Upper lobe of left lung (tissue), 6 donors: ENCODE measurements at regions not wholly inside any gene's neighbourhood (a gene's known extent, or its start where the extent isn't known, plus 50 kb on each side); places are given as distances from the start of the nearest gene placed in this dataset.

Experiments
- ATAC-seq, 2 donors: fragments of 200-7000 bp; cut with Tn5 transposase; one replicate each; pipeline ENCODE4 v1.9.1; 2022; ENCODE audit warnings: mild to moderate bottlenecking in 2 of 2, moderate library complexity in 2 of 2; ENCODE audit not compliant: low FRiP score in 2 of 2
- DNase-seq, 2 donors: peaks; one replicate each; pipeline ENCODE4 v3.0.0-alpha.2; 2019 to 2020
- H3K27ac ChIP-seq, 4 donors: fragments of 200-600 bp; sonication (generic); one replicate each; pipeline ENCODE4 v1.5.1; 2016 to 2019
- H3K27me3 ChIP-seq, 4 donors: fragments of 200-600 bp; sonication (generic); one replicate each; pipeline ENCODE4 v1.5.1; 2017 to 2019
- H3K36me3 ChIP-seq, 4 donors: fragments of 200-600 bp; sonication (generic); one replicate each; pipeline ENCODE4 v1.5.1; 2016 to 2019
- H3K4me1 ChIP-seq, 4 donors: fragments of 200-600 bp; sonication (generic); one replicate each; pipeline ENCODE4 v1.5.1; 2018 to 2019
- H3K4me3 ChIP-seq, 4 donors: fragments of 200-600 bp; sonication (generic); one replicate each; pipeline ENCODE4 v1.5.1; 2017 to 2019; ENCODE audit warnings: mild to moderate bottlenecking in 2 of 4, moderate library complexity in 1 of 4
- H3K9me3 ChIP-seq, 4 donors: fragments of 200-600 bp; sonication (generic); one replicate each; pipeline ENCODE4 v1.5.1; 2018 to 2019
- EP300 ChIP-seq, 4 donors: sonication (generic); formaldehyde crosslinking; IDR thresholded peaks; one replicate each; pipeline ENCODE4 v1.5.1; 2017; ENCODE audit warnings: antibody characterized with exemption in 4 of 4, control low read depth in 2 of 4
- POLR2A ChIP-seq, 4 donors: fragments of 450-650 bp; IDR thresholded peaks; one replicate each; pipeline ENCODE4 v1.5.1; 2016 to 2017; ENCODE audit warnings: antibody characterized with exemption in 4 of 4, mild to moderate bottlenecking in 2 of 4
- POLR2AphosphoS5 ChIP-seq, 2 donors: sonication (generic); formaldehyde crosslinking; IDR thresholded peaks; one replicate each; pipeline ENCODE4 v1.5.1; 2017; ENCODE audit warnings: antibody characterized with exemption in 2 of 2
- WGBS, 2 donors: methylation state at CpG; one replicate each; pipeline ENCODE4 v1.1.5; 2017 to 2018; 5-methylcytosine and 5-hydroxymethylcytosine counted together
- TF ChIP-seq, protein P1 (sequence below), 6 experiments: fragments of 450-650 bp in 4 of 6; fragments of 200-600 bp in 2 of 6; sonication (generic) in 2 of 6; IDR thresholded peaks; one replicate each; pipeline ENCODE4 v1.5.1; 2016 to 2019; ENCODE audit warnings: antibody characterized with exemption in 6 of 6
- donor health status: DM: no; HTN: no; CAD: no; lungs with moderate emphysema.
- donor health status: DM: no; HTN: yes; CAD: no; lungs with severe emphysema.

DNA sequence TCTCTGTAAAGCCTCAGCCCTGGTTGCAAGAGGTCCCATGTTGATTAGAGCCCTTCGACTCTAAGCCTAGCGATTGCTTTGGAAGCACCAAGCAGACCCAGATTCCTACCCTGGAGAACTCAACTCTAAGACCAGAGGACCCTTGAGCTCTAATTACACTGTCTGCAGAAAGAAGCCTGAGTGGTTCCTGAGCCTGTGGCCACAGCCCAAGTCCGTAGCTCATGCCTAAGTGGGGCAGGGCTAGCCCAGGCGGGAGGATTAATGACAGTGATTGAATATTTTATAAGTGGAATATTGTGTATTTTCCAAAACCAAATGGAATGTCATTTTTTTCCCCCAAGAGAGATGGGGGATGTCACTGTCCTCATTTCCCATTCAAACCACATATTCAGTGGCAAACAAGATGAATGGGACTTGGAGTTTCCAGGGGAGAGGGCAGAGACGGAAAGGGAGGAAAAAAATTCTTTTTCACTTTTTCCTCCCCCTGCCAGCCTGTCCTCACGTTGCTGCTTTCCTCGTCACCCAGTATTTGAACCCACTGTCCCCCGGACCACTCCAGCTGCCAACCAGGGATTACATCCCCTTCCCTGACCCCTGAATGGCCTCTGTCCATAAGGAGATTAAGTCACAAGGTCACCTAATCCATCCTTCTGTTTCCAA, 79.6 kb upstream of the CTTNBP2NL start:
- peaks cover 0 to 25% (median 9%) of the 10 kb centered on the region in 4 donors for H3K4me1 ChIP-seq
- peak overlapping the region in 1 of 4 donors; percentile 24 for H3K27ac ChIP-seq
- no peak overlapping the region for H3K4me3 ChIP-seq
- 53 to 60% methylated on average over 8 of the region's 8 CpGs for WGBS, 2 donors
- DNase-seq (peak in 1 of 2 donors; percentile 30), ATAC-seq (peak in 1 of 2 donors; percentile 28)
- H3K36me3 ChIP-seq, result no peaks in the 10 kb centered on the region
- no peaks in the 10 kb centered on the region for H3K9me3 ChIP-seq
- TF ChIP-seq, protein P1, sequence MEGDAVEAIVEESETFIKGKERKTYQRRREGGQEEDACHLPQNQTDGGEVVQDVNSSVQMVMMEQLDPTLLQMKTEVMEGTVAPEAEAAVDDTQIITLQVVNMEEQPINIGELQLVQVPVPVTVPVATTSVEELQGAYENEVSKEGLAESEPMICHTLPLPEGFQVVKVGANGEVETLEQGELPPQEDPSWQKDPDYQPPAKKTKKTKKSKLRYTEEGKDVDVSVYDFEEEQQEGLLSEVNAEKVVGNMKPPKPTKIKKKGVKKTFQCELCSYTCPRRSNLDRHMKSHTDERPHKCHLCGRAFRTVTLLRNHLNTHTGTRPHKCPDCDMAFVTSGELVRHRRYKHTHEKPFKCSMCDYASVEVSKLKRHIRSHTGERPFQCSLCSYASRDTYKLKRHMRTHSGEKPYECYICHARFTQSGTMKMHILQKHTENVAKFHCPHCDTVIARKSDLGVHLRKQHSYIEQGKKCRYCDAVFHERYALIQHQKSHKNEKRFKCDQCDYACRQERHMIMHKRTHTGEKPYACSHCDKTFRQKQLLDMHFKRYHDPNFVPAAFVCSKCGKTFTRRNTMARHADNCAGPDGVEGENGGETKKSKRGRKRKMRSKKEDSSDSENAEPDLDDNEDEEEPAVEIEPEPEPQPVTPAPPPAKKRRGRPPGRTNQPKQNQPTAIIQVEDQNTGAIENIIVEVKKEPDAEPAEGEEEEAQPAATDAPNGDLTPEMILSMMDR (IDR thresholded peaks at IDR 0.05), result no peak
- TF ChIP-seq EP300 (IDR thresholded peaks at IDR 0.05), result no peak
- TF ChIP-seq POLR2A (IDR thresholded peaks at IDR 0.05), result no peak
- no peak for TF ChIP-seq POLR2AphosphoS5 (IDR thresholded peaks at IDR 0.05)
- no peaks in the 10 kb centered on the region for H3K27me3 ChIP-seq

DNA sequence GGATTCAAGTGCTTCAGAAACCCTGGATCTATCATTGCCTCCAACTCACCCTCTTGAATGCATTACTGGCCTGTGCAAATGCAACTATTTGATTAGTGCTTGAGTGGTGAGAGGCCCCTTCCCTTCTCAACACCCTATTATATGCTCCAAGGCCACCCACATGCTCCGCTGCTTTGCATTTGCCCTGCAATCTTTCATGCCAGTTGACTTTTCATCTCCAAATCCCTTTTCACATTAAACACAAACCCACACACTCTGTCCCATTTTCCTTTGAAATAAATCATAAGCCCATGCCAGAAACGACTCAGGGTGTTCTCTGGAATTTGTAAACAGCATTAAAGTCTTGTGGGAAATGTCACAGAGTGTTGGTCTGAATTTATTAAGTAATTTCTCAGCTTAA, 78.9 kb upstream of the CTTNBP2NL start:
- no peaks in the 10 kb centered on the region for H3K27me3 ChIP-seq
- TF ChIP-seq POLR2AphosphoS5 (IDR thresholded peaks at IDR 0.05) (no peak), EP300 (IDR thresholded peaks at IDR 0.05) (no peak), POLR2A (IDR thresholded peaks at IDR 0.05) (no peak)
- H3K27ac ChIP-seq, result peak overlapping the region in 2 of 4 donors; percentile 39 to 62
- ATAC-seq (peak; percentile 6 to 46), DNase-seq (no peak)
- 31 to 46% methylated on average over 2 of the region's 2 CpGs for WGBS, 2 donors
- peaks cover 0 to 25% (median 9%) of the 10 kb centered on the region in 4 donors for H3K4me1 ChIP-seq
- H3K4me3 ChIP-seq, result no peak overlapping the region
- no peaks in the 10 kb centered on the region for H3K36me3 ChIP-seq
- no peaks in the 10 kb centered on the region for H3K9me3 ChIP-seq

DNA sequence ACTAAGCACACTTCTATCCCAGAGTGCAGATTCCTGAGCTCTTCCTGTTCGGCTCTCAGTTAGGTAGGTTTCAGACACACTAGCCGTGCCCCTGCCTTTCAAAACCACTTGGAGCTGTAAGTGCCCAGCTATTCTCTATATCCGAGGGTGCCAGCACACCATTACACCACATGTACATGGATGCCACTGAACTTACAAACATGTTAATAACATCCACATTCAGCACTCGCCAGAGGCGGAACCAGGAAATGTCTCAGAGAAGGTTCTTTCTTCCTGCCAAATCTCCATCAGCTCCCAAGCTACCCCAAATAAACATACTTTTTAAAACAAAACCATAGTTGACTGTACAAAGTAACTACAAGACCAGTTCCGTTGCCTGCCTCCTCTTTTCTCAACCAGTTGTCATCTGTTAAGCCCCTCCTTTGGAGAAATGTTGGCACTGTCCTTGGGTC, 78.4 kb upstream of the CTTNBP2NL start:
- Histone ChIP-seq H3K4me1 (peaks cover 0 to 27% (median 9%) of the 10 kb centered on the region in 4 donors), H3K9me3 (no peaks in the 10 kb centered on the region), H3K27me3 (no peaks in the 10 kb centered on the region), H3K27ac (peak overlapping the region in 2 of 4 donors; percentile 39 to 62), H3K36me3 (no peaks in the 10 kb centered on the region), H3K4me3 (no peak overlapping the region)
- no peak for TF ChIP-seq POLR2A (IDR thresholded peaks at IDR 0.05)
- TF ChIP-seq, protein P1 (IDR thresholded peaks at IDR 0.05), result no peak
- TF ChIP-seq POLR2AphosphoS5 (IDR thresholded peaks at IDR 0.05), result no peak
- TF ChIP-seq EP300 (IDR thresholded peaks at IDR 0.05), result no peak
- ATAC-seq, result peak; percentile 34 to 71
- WGBS, 2 donors, result 32 to 34% methylated on average over 6 of the region's 6 CpGs
- no peak for DNase-seq

DNA sequence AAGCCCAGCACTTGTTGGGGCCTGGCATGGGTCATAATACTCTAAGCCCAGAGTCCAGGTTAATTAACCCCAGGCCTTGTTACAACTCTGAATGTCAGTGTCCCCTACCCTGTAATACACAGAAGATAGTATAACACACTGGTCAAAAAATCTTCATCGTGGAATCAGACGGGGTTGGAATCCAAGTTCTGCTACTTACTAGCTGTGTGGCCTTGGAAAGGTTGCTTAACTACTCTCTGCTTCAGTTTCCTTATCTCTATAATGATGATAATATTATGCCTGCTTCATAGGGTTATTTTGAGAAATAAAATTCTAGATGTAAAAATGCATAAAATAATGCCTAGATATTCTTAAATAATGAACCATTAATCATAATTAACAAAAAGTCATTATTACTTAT, 77.8 kb upstream of the CTTNBP2NL start:
- H3K4me3 ChIP-seq, result no peak overlapping the region
- no peaks in the 10 kb centered on the region for H3K27me3 ChIP-seq
- H3K9me3 ChIP-seq, result no peaks in the 10 kb centered on the region
- no peaks in the 10 kb centered on the region for H3K36me3 ChIP-seq
- 81 to 87% methylated on average over 2 of the region's 2 CpGs for WGBS, 2 donors
- DNase-seq (no peak), ATAC-seq (no peak)
- TF ChIP-seq POLR2AphosphoS5 (IDR thresholded peaks at IDR 0.05) (no peak), POLR2A (IDR thresholded peaks at IDR 0.05) (no peak), EP300 (IDR thresholded peaks at IDR 0.05) (no peak)
- TF ChIP-seq, protein P1 (IDR thresholded peaks at IDR 0.05), result no peak
- peaks cover 0 to 29% (median 9%) of the 10 kb centered on the region in 4 donors for H3K4me1 ChIP-seq
- peak overlapping the region in 2 of 4 donors; percentile 39 to 62 for H3K27ac ChIP-seq

DNA sequence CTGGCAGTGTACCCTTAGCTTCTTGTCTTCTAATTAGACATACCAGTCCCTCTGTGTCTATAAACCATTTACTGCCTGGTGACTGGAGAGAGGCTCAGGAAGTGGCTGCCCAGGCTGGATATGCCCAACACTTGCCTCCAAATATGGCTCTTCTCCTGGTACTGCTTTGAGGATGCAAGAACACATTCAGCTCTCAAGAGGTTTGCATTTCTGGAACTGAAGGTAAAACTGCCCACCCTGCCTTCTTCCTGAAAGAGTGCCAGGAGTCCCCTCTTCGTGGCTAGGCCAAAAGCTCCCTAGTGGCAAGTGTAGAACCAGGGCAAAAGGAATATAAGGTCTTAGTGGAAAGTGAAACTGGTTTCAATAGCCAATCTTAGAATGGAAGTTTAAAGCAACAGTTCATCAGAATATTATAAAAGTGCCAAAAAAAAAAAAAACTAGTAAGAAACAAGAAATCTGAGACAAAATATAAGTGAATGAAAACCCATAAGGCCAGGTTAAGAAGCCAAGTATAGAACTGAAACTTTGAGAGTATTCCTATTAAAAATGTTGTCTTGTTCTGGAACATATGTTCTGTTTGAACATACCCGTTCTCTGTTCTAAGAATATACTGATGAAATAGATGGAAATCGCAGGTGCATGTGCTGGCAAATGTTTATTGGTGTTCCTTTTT, 77.2 kb upstream of the CTTNBP2NL start:
- H3K4me3 ChIP-seq, result no peak overlapping the region
- H3K27me3 ChIP-seq, result no peaks in the 10 kb centered on the region
- no peak for TF ChIP-seq POLR2AphosphoS5 (IDR thresholded peaks at IDR 0.05)
- TF ChIP-seq POLR2A (IDR thresholded peaks at IDR 0.05), result no peak
- TF ChIP-seq EP300 (IDR thresholded peaks at IDR 0.05), result no peak
- TF ChIP-seq, protein P1 (IDR thresholded peaks at IDR 0.05), result no peak
- 73 to 78% methylated on average over 3 of the region's 3 CpGs for WGBS, 2 donors
- peaks cover 0 to 29% (median 9%) of the 10 kb centered on the region in 4 donors for H3K4me1 ChIP-seq
- no peaks in the 10 kb centered on the region for H3K9me3 ChIP-seq
- no peak for ATAC-seq
- DNase-seq, result no peak
- H3K36me3 ChIP-seq, result no peaks in the 10 kb centered on the region
- no peak overlapping the region for H3K27ac ChIP-seq
